ENCODE measurements at regions not wholly inside any gene's neighbourhood (a gene's known extent, or its start where the extent isn't known, plus 50 kb on each side); places are given as distances from the start of the nearest gene placed in this dataset.

DNA sequence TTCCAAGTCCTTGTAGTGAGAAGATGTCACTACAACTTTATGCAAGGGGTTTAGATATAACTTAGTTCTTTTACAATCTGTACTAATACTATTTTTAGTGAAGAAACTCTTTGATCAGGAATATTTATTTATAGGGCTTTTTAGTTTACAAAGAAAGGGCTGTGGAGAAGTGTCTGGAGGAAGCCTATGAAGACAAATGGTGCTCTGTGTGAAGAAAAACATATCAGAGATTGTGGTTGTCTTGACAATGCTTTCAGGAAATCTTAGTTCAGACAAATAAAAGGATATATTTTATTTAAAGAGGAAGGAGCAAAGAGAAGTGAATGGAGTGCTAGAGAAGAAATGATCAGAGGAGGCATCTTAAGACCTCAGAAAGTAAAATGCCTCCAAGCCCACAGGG lies 824.9 kb downstream of the DCDC2C start:
- no peaks in the 10 kb centered on the region for H3K27me3 ChIP-seq (replicated peaks; ENCODE audit: control insufficient read depth, insufficient read depth, low read length)
- Mint-ChIP-seq H3K9me3 (ENCODE audit: unreplicated experiment) (no peaks in the 10 kb centered on the region), H3K4me1 (ENCODE audit: low read depth, unreplicated experiment) (no peaks in the 10 kb centered on the region), H3K4me3 (ENCODE audit: unreplicated experiment) (no peak overlapping the region), H3K36me3 (ENCODE audit: insufficient read depth, unreplicated experiment) (no peaks in the 10 kb centered on the region), H3K27ac (ENCODE audit: unreplicated experiment) (no peak overlapping the region), H3K27me3 (ENCODE audit: insufficient read depth, unreplicated experiment) (peaks cover 2% of the 10 kb centered on the region)
- DNase-seq: no peak
- TF ChIP-seq, protein P1, sequence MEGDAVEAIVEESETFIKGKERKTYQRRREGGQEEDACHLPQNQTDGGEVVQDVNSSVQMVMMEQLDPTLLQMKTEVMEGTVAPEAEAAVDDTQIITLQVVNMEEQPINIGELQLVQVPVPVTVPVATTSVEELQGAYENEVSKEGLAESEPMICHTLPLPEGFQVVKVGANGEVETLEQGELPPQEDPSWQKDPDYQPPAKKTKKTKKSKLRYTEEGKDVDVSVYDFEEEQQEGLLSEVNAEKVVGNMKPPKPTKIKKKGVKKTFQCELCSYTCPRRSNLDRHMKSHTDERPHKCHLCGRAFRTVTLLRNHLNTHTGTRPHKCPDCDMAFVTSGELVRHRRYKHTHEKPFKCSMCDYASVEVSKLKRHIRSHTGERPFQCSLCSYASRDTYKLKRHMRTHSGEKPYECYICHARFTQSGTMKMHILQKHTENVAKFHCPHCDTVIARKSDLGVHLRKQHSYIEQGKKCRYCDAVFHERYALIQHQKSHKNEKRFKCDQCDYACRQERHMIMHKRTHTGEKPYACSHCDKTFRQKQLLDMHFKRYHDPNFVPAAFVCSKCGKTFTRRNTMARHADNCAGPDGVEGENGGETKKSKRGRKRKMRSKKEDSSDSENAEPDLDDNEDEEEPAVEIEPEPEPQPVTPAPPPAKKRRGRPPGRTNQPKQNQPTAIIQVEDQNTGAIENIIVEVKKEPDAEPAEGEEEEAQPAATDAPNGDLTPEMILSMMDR (IDR thresholded peaks at IDR 0.05; ENCODE audit: insufficient read depth in 1 of 2, low read depth in 1 of 2, low read length in 1 of 2, severe bottlenecking in 1 of 2, unreplicated experiment in 1 of 2): no peak
- intact Hi-C loops (cut with micrococcal nuclease; ENCODE audit: unreplicated experiment): no loop called here
- H3K36me3 ChIP-seq (ENCODE audit: control insufficient read depth, insufficient read depth, low read length): no peaks in the 10 kb centered on the region
- no peak overlapping the region for H3K4me3 ChIP-seq (ENCODE audit: low read depth, low read length)
- POLR2A ChIA-PET: no interaction called here
- H3K9me3 ChIP-seq: no peaks in the 10 kb centered on the region
- CTCF ChIA-PET: no interaction called here
- H3K4me1 ChIP-seq: no peaks in the 10 kb centered on the region
- no TSS peak for BruUV-seq (replicated peaks)

DNA sequence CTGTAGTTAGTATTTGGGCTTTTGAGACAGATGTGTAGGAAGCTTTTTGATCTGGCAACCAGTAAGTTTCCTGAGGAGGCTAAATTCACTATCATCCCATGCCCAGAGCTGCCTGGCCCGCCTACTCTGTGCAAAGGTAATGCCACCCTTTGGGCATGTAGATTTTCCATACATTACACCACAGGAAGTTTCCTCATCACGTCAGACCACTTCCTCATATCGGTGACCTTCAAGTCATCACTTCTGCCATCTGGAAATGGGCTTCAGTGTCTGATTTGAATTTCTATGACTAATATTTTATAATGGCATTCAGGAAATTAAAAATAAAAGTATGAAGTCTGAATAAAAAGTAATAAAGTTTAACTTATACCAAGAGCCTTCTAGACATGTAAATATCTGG lies 825.4 kb downstream of the DCDC2C start:
- Mint-ChIP-seq H3K9me3 (ENCODE audit: unreplicated experiment) (no peaks in the 10 kb centered on the region), H3K4me1 (ENCODE audit: low read depth, unreplicated experiment) (no peaks in the 10 kb centered on the region), H3K4me3 (ENCODE audit: unreplicated experiment) (no peak overlapping the region), H3K36me3 (ENCODE audit: insufficient read depth, unreplicated experiment) (no peaks in the 10 kb centered on the region), H3K27me3 (ENCODE audit: insufficient read depth, unreplicated experiment) (peaks cover 2% of the 10 kb centered on the region), H3K27ac (ENCODE audit: unreplicated experiment) (no peak overlapping the region)
- intact Hi-C loops (cut with micrococcal nuclease; ENCODE audit: unreplicated experiment): no loop called here
- CTCF ChIA-PET: no interaction called here
- no peaks in the 10 kb centered on the region for H3K9me3 ChIP-seq
- H3K4me1 ChIP-seq: no peaks in the 10 kb centered on the region
- no peak overlapping the region for H3K4me3 ChIP-seq (ENCODE audit: low read depth, low read length)
- no peaks in the 10 kb centered on the region for H3K27me3 ChIP-seq (replicated peaks; ENCODE audit: control insufficient read depth, insufficient read depth, low read length)
- no TSS peak for BruUV-seq (replicated peaks)
- no peaks in the 10 kb centered on the region for H3K36me3 ChIP-seq (ENCODE audit: control insufficient read depth, insufficient read depth, low read length)
- DNase-seq: no peak
- POLR2A ChIA-PET: no interaction called here
- TF ChIP-seq, protein P1 (IDR thresholded peaks at IDR 0.05; ENCODE audit: insufficient read depth in 1 of 2, low read depth in 1 of 2, low read length in 1 of 2, severe bottlenecking in 1 of 2, unreplicated experiment in 1 of 2): no peak

- intact Hi-C loops (cut with micrococcal nuclease; ENCODE audit: unreplicated experiment): no loop called here
- Mint-ChIP-seq H3K27ac (ENCODE audit: unreplicated experiment) (no peak overlapping the region), H3K36me3 (ENCODE audit: insufficient read depth, unreplicated experiment) (no peaks in the 10 kb centered on the region), H3K9me3 (ENCODE audit: unreplicated experiment) (no peaks in the 10 kb centered on the region), H3K4me3 (ENCODE audit: unreplicated experiment) (no peak overlapping the region), H3K4me1 (ENCODE audit: low read depth, unreplicated experiment) (no peaks in the 10 kb centered on the region), H3K27me3 (ENCODE audit: insufficient read depth, unreplicated experiment) (peaks cover 2% of the 10 kb centered on the region)
- H3K27me3 ChIP-seq (replicated peaks; ENCODE audit: control insufficient read depth, insufficient read depth, low read length): no peaks in the 10 kb centered on the region
- ChIA-PET POLR2A (no interaction called here), CTCF (no interaction called here)
- no peak for DNase-seq
- no TSS peak for BruUV-seq (replicated peaks)
- TF ChIP-seq, protein P1 (IDR thresholded peaks at IDR 0.05; ENCODE audit: insufficient read depth in 1 of 2, low read depth in 1 of 2, low read length in 1 of 2, severe bottlenecking in 1 of 2, unreplicated experiment in 1 of 2): no peak
- H3K4me3 ChIP-seq (ENCODE audit: low read depth, low read length): no peak overlapping the region
- H3K9me3 ChIP-seq: no peaks in the 10 kb centered on the region
- no peaks in the 10 kb centered on the region for H3K36me3 ChIP-seq (ENCODE audit: control insufficient read depth, insufficient read depth, low read length)
- H3K4me1 ChIP-seq: no peaks in the 10 kb centered on the region
Measured at GRCh38 chr2:4529738-4530137, 826.4 kb downstream of the DCDC2C start.

Data from Caco-2 (cell line).